ENCODE measurements at regions not wholly inside any gene's neighbourhood (a gene's known extent, or its start where the extent isn't known, plus 50 kb on each side); places are given as distances from the start of the nearest gene placed in this dataset.

DNA sequence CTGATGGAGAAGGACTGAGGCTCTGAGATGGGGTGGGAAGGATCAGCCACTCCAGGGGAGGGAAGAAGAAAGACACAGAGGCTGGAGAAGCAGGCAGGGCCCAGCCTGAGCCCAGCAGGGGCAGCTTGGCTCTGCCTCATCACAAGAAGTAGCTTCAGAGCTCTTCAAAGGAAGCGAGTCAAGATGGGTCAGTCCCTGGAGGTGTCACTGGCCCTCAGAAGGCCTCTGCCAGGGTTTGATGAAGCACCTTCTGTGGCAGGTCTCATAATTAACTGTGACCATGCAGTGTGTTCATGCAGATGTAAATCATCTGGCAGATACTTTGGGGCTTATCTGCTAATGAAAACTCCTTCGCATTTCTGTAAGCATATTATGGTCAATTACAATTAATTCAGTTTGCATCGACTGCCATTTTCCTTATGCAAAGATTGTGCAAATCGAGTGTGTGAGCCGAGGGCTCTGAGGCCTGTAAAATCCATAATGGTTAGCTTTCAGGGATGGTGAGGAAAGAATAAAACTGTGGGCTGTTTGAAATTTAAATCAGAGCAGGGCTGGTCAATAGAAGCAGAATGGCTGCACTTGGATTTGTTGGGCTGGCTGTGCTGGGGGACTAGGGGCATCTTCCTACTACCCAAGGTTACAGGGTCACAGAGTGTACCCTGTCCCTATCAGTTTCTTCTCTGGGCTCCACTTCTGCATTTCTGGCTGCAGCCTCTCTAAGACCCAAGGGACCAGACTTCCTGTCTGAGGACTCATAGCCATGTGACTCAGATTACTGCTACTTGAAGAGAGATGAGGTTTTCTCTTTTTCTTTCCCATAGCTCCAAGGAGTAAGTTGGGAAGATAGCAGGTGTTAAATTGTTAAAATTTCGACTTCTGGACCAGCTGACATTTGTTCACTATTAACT is 376.6 kb downstream of the DHX35 start:
- DNase-seq (ENCODE audit: low read depth, low spot score): peak; percentile 49
- in situ Hi-C loops (cut with HindIII; ENCODE audit: low pct_unique_long_range_greater_than_20kb, low sequenced_read_pairs): no loop called here

DNA sequence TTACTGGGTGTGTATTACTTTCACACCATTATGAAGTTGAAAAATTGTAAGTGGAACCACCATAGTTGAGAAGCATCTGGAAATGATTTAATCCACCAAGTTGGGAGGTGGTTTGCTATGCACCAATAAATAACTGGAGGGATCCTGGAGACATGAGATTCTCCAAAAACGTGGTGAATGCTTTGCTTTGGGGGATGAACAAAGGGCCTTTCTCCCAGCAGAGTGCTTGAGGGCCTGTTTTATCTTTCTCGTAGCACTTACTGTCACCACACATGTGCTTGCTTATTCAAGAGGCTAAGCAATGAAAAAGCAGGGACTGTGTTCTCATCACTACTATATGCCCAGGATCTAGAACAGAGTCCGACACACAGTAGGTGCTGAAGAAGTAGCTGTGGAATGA is 371.1 kb downstream of the DHX35 start:
- in situ Hi-C loops (cut with HindIII; ENCODE audit: low pct_unique_long_range_greater_than_20kb, low sequenced_read_pairs): no loop called here
- peak; percentile 70 for DNase-seq (ENCODE audit: low read depth, low spot score)

DNA sequence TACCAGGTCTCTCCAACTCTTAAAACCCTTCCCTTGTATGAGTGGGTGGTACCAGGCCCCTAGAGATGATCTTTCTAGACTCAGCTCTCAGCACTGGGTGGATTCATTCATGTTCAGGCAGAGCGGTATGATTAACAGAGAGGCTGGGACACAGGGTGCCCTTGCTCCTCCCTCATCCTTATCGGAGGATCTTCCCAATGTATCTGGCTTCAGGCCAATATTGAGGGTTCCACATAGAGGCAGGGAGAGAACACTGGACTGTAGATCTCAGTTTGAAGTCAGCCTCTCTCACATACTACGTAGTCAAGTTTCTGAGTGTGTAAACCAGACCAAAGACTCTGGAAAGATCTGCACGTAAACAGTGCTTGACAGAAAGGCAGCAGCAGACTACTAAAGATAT is 366.2 kb downstream of the DHX35 start:
- in situ Hi-C loops (cut with HindIII; ENCODE audit: low pct_unique_long_range_greater_than_20kb, low sequenced_read_pairs): no loop called here
- no peak for DNase-seq (ENCODE audit: low read depth, low spot score)

DNA sequence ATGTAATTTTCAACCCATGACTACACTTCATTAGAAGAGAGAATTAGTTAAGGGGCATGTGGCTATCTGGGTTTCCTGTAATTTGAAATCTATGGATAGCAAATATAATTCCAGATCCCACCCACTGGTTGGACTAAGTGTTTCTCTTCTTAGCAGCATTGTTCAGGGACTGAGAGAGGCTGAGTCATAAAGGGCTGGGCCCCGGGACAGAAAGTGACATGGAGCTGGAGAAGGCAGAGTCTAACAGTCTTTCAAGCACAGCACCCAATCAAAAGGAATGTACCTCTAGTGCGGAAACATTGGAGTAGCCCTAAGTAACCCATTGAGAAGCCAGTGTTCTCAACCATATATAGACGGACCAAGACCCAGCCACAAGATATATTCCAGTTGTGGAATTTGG is 363.9 kb downstream of the DHX35 start:
- in situ Hi-C loops (cut with HindIII; ENCODE audit: low pct_unique_long_range_greater_than_20kb, low sequenced_read_pairs): no loop called here
- no peak for DNase-seq (ENCODE audit: low read depth, low spot score)

DNA sequence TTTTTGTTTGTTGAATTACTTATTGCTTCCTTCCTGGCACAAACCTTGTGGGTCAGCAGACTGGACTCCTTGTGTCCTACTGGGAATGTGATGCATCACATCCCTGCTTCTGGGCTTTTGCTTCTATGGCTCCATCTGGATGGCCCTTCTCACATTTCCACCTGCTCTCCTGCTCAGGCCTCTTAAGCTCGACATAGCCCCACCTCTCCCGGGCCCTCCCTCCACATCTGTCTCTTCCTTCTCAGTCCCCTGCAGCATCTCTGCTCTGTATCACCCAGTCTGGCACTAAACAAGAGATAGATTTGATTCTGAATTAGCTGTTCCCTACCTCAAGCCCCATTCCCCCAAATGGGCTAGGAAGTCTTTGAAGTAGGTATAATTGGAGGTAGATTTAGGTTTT is 356.8 kb downstream of the DHX35 start:
- in situ Hi-C loops (cut with HindIII; ENCODE audit: low pct_unique_long_range_greater_than_20kb, low sequenced_read_pairs): no loop called here

DNA sequence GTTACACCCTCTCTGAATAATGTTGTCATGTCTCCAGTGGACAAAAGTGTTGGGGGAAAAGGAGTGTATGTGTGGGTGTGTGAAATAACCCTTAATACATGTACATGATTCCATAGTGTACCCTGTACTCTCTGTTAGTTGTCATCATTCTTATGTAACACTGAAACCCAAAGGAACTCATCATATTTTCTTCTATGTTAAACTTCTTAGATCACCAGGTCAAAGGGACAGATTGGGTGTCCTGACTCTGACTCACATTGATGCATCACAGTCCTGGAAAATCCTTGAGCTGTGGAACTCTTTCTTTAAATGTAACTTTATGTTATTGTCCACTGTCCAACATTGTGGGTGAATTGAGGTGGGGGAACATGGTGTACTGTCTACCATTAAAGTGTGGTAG is 350.5 kb downstream of the DHX35 start:
- in situ Hi-C loops (cut with HindIII; ENCODE audit: low pct_unique_long_range_greater_than_20kb, low sequenced_read_pairs): no loop called here
- no peak for DNase-seq (ENCODE audit: low read depth, low spot score)

More for the DNA sequence above, 356.8 kb downstream of the DHX35 start:
- DNase-seq (ENCODE audit: low read depth, low spot score): no peak

DNA sequence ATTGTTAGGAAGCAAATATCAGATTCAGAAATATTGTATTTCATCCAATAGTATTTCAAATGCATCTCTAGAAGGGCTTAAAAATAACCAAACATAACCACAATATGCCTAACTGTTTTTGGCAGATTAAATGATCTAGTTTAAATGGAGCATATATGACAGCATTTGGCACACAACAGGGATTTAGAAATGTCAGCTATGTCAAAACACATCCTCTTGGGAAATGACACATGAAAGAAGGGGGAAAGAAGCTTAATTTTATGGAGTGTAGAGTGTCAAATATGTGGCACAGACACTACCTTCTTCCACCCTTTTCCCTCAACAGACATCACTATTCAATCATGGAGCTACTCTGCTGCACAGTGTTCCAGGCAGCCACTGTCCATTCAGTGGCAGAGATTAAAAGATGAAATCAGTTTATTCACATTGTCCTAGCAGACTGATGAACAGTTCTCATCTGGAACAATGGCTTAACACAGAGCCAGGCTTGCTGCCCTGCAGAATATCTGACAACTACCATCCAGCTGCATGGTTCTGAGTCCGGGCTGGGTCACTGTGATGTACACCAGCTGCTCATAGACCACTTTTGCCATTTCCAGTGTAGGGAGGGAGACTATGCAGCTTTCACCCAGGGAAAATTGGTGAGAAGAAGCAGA is 349.8 kb downstream of the DHX35 start:
- in situ Hi-C loops (cut with HindIII; ENCODE audit: low pct_unique_long_range_greater_than_20kb, low sequenced_read_pairs): no loop called here
- DNase-seq (ENCODE audit: low read depth, low spot score): no peak

DNA sequence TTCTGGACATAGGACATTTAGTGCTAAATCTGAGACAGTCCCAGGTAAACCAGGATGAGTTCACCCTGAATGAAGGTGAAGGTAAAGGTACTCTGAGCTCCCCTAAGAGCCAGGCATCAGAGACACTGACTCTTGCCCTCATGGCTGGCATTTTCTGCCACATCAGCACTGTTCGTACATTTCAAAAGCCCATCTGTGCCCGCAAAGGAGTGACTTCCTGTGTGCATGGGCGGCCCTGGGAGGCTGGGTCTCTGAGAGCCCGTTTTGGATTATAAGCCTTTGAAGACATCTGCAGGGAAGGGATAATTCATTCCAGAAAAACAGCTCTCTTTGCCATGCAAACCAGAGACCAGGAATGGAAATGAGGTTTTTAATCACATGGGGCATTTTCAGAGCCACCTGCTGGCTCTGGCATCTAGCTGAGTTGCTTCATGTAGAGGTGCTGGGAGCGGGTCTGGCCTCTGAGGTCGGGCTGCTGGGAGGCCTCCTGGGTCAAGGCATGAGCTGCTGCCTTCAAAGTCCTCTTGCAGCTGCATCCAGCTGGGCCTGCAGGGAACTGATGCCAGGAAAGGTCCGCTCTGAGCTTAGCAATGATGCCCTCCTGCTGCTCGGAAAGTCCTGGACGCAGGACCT is 348.3 kb downstream of the DHX35 start:
- in situ Hi-C loops (cut with HindIII; ENCODE audit: low pct_unique_long_range_greater_than_20kb, low sequenced_read_pairs): no loop called here
- no peak for DNase-seq (ENCODE audit: low read depth, low spot score)

DNA sequence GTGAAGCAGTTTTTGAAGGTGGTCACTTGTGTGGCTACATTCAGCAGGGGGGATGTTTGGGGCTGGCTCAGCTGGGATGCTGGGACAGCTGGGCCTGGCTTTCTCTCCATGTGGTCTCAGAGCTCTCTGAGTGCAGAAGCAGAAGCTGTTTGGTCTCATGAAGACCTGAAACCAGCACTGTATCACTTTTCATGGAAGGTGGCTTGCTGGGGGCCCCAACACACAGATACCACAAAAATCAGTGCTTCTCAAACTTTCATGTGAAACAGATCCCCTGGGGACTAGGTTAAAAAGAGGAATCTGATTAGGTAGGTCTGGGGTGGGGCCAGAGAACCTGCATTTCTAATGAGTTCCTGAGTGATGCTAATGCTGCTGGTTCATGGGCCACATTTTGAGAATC is 347.3 kb downstream of the DHX35 start:
- no peak for DNase-seq (ENCODE audit: low read depth, low spot score)
- in situ Hi-C loops (cut with HindIII; ENCODE audit: low pct_unique_long_range_greater_than_20kb, low sequenced_read_pairs): no loop called here

DNA sequence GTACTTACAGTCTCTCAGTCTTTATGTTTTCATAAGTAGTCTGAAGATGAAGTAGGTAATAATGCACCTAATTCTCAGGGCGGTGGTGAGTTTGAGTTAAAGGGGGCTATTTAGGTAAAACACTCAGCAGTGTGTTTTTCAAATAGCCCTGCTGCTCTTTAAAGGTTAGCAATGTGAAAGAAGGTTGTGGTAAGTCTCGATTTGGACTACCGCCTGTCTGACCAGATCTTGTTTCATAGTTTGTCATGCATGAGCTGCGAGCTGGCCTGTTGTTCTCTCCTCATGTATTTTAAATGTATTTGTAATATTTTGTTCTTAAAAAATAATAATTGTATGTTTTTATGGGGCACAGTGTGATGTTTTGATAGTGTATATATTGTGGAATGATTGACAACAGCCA is 340.2 kb downstream of the DHX35 start:
- in situ Hi-C loops (cut with HindIII; ENCODE audit: low pct_unique_long_range_greater_than_20kb, low sequenced_read_pairs): no loop called here
- DNase-seq (ENCODE audit: low read depth, low spot score): no peak

DNA sequence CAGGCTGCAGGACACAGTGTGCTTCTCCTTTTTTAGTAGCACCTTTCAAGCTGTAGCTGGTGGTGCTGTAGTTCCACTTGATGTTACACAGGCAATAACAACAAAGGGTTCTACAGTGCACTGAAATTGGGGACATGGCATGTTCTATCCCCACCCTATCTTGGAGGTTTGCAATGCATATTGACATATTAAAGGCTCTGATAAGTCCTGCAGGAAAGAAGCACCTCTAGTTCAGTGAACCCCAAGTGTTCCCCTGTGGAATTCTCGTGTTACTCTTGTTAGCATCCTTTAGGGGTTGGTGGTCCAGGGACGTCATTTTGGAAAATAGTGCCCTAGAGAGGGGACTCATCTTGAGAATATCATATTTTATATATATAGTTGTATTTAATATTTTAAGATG is 337.6 kb downstream of the DHX35 start:
- no peak for DNase-seq (ENCODE audit: low read depth, low spot score)
- in situ Hi-C loops (cut with HindIII; ENCODE audit: low pct_unique_long_range_greater_than_20kb, low sequenced_read_pairs): no loop called here

DNA sequence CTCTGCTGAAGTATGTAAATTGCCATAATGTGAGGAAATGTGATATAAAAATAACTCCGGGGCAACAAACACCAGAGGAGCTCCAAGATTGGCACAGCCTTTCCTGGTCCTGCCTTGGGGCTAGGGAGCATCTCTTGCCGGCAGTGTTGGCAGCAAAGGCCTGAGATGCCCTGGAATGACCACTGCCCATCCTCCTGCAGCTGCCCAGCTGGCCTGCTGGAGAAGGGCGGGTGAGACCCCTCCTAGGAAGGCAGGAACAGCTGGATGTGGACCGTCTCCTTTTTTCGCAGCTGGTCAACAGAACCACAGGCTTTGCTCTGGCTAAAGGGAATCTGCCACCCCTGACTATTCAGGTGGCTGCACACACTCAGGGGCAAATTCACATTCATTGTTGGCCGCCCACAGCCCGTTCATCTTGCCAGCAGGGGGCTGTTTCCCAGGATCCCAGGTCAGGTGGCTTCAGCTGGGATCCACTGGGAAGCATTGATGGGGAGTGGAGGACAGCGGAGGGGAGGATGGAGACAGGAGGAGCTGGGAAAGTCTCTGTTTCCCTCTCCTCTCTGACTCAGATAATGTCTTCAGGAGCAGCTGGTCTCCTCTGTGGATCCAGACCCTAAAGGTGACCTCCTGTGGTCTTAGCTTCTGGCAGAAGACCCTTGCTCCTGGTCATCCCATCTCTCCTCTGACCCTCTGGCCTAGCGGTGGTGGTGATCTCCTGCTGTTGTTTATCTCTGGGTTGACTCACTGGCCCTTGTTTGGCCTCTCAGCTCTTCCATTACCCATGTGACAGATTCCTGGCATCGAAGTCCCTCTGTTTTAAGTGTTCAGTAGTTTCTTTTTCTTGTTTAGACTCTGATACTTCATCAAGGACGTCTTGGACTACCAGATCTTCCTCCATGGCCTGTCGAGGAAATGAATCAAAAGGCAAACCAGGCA is 336.7 kb downstream of the DHX35 start:
- DNase-seq (ENCODE audit: low read depth, low spot score): no peak
- in situ Hi-C loops (cut with HindIII; ENCODE audit: low pct_unique_long_range_greater_than_20kb, low sequenced_read_pairs): no loop called here

DNA sequence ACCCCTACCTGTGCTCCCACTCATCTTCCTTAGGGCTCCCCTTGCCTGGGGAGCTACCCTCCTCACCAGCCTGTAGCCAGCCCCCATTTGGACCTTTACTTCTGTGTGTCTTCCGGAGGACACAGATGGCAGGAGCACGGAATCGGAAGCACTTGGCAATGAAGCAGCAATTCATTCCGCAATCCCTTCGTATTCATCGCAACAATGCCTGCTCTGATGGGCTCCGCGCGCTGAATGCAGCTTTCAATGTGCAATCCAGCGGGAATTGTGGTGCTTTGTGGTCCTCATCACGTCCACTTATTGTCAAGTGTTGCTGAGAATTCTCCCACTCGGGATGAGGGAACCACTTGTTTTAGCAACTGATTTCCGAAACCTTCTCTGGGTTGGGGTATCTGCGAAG is 336.0 kb downstream of the DHX35 start:
- peak; percentile 40 for DNase-seq (ENCODE audit: low read depth, low spot score)
- in situ Hi-C loops (cut with HindIII; ENCODE audit: low pct_unique_long_range_greater_than_20kb, low sequenced_read_pairs): no loop called here

DNA sequence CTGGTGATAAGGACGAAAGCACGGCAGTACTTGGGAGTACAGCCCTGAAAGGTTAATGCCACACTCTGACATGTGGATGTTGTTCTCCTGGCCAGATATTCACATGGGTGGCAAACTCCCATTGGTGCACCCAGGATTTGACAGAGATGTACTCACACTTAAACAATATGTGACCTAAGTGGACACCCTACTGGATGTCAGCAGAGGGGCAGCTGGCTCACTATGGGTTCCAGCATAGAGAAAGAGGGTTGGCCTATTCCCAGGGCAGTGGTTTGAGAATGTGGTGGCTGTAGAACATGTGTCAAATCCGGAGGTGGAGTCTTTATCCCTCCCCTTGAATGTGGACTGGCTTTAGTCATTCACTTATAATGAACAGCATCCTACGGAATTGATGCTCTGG is 333.2 kb downstream of the DHX35 start:
- no peak for DNase-seq (ENCODE audit: low read depth, low spot score)
- in situ Hi-C loops (cut with HindIII; ENCODE audit: low pct_unique_long_range_greater_than_20kb, low sequenced_read_pairs): no loop called here

DNA sequence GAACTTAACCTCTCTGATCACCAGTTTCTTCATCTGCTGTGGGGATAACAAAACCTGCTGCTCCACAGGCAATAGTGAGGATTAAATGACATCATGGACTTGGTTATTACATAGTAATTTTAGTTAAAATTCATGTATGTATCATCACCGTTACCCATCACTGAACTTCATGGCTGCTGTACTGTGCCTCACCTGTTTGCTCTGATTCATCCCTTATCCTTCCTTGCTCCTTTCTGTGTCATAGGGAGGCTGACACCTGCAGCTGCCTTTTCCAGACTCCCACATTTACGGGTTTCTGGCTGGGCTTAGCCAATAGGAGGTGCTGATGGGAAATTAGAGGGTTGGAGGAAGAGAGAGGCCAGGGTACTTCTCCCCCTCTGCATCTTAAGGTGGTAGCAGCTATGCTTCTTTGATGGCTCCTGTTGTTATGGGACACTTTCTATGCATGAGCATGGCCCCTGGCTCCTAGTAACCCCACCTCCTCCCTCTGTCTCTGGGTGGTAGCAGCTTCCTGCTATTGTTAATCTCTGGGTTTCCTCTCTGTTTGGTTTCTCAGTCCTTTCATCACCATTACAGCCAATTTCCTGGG is 332.1 kb downstream of the DHX35 start:
- in situ Hi-C loops (cut with HindIII; ENCODE audit: low pct_unique_long_range_greater_than_20kb, low sequenced_read_pairs): no loop called here
- no peak for DNase-seq (ENCODE audit: low read depth, low spot score)

DNA sequence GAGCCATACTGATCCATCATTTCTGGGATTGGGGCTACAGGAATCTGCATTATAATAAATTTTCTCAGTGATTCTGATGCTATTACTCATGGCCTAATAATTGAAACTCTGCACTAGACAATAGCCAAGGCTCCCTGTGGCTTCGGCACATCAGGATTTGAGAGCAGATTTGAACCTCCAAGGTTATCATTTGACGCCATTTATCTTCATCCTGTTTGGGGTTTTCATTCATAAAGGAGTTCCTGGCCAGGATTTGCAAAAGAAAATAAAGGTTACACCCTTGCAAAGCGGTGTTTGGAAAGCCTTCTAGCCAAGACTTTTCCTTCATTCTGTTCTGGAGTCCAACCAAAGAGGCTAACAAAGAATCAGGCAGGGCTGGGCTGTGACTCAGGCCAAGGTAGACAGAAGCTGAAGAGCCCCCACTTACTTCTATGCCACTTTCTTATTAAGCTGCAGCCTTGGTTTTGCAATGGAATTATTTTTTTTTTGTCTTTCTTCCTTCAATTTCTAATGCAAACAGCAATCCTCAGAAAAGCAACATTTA is 330.1 kb downstream of the DHX35 start:
- in situ Hi-C loops (cut with HindIII; ENCODE audit: low pct_unique_long_range_greater_than_20kb, low sequenced_read_pairs): no loop called here
- DNase-seq (ENCODE audit: low read depth, low spot score): no peak

DNA sequence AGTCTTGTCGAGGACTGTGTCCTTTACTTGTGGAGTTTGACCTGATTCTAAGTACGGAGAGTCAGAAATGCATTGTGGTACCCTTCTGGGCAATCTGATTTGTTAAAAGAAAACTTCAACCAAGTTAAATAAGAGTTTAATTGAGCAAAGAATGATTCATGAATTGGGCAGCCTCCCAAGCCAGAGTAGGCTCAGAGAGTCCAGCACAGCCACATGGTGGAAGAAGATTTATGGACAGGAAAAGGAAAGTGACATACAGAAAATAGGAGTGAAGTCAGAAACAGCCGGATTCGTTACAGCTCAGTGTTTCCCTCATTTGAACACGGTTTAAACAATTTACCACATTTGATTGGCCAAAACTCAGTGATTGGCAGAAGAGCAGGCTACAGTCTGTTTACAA is 329.2 kb downstream of the DHX35 start:
- in situ Hi-C loops (cut with HindIII; ENCODE audit: low pct_unique_long_range_greater_than_20kb, low sequenced_read_pairs): no loop called here
- no peak for DNase-seq (ENCODE audit: low read depth, low spot score)
